NB4 (cell line): ENCODE measurements at regions not wholly inside any gene's neighbourhood (a gene's known extent, or its start where the extent isn't known, plus 50 kb on each side); places are given as distances from the start of the nearest gene placed in this dataset.

Source experiments
- CTCF ChIP-seq: IDR thresholded peaks from one replicate; pipeline ENCODE4 v1.5.1; 2012; ENCODE audit warnings: low read depth, low read length
- POLR2A ChIP-seq: IDR thresholded peaks from 2 replicates; pipeline ENCODE4 v1.6.1; 2011; ENCODE audit warnings: mild to moderate bottlenecking; ENCODE audit not compliant: insufficient read length; ENCODE audit errors: extremely low read depth

GRCh38 chr10:128711806-128712205 is 585.6 kb upstream of the MKI67 start:
- TF ChIP-seq CTCF (no peak), POLR2A (no peak)
